ENCODE measurements at regions not wholly inside any gene's neighbourhood (a gene's known extent, or its start where the extent isn't known, plus 50 kb on each side); places are given as distances from the start of the nearest gene placed in this dataset.

DNA sequence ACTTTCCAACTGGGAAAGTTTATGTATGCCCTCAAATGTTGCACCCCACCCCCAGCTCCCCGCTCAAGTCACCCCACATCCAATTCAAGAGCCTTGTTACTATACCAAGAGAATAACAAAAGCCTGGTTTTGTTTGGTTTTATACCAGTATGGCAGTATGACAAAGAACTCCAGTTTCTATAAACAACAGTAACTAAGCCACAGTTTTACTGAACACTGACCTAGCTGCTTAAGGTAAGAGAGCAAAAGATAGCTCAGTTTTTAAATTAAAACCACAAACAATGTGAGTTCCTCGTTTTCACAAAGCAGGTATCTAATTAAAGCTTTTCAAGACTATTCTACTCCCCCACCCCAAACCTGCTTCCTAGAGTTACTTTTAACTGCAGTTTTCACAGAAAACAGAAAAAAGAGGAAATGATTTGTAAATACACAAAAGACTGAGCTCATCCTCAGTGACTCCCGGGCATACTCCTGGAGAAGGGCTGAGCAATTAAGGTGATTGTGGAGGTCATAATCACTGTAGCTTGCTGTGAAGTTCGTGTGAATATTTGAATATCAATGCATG lies 59.3 kb upstream of the LHX8 start:
- TF ChIP-seq, protein P1, sequence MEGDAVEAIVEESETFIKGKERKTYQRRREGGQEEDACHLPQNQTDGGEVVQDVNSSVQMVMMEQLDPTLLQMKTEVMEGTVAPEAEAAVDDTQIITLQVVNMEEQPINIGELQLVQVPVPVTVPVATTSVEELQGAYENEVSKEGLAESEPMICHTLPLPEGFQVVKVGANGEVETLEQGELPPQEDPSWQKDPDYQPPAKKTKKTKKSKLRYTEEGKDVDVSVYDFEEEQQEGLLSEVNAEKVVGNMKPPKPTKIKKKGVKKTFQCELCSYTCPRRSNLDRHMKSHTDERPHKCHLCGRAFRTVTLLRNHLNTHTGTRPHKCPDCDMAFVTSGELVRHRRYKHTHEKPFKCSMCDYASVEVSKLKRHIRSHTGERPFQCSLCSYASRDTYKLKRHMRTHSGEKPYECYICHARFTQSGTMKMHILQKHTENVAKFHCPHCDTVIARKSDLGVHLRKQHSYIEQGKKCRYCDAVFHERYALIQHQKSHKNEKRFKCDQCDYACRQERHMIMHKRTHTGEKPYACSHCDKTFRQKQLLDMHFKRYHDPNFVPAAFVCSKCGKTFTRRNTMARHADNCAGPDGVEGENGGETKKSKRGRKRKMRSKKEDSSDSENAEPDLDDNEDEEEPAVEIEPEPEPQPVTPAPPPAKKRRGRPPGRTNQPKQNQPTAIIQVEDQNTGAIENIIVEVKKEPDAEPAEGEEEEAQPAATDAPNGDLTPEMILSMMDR (IDR thresholded peaks at IDR 0.05; ENCODE audit: low read depth, low read length), result no peak
- DNase-seq (ENCODE audit: extremely low read depth, low read depth), result no peak

DNA sequence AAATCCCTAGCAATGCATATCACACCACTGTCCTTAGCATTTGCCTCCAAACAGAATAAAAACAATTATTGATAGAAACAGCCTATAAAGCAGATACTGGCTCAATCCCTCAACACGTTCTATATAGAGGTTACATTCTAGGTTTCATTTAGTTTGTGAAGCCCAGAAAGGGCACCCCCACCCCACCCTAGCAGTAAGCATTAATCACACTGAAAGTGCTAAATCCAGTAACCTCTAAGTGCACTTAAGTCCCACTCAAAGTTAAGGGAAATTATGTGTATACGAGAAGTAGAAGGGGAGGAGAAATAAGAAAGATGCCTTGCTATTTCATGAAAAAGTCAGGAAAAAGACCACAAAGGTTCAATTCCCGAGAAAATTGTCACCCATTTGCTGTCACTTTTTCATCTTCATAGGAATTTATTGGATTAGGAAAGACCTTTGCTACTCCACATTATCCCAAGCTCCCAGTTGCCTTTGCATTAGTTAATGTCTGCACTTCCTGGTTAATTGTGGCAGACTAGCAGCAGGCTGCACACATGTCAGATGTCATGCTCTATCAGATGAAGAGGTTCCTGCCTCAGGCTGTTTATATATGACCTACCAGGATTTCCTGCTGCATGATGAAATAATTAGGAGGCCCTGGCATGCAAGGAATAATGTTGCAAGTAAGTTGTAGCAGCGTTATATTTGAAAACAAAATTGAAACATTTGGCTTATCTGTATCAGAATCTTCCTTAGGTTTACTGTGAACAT lies 54.5 kb upstream of the LHX8 start:
- no peak for DNase-seq (ENCODE audit: extremely low read depth, low read depth)
- TF ChIP-seq, protein P1 (IDR thresholded peaks at IDR 0.05; ENCODE audit: low read depth, low read length), result no peak

DNA sequence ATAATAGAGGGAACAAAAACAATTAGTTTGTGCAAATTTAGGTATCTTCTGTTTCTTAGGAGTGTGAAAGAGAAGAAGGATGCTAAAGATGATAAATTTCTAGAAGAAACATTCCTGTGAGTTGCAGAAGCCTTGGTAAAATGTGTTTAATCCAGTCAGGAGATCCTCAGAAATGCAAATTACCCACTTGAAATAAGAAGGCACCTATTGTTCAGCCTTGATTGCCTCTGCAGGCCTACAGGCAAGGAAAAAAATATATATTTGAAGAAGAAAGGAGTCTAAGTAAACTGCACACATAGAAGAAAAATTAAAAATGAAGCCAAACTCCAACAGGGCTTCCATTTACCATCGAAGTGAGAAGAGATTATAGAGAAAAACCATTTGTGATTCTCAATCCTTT lies 51.0 kb upstream of the LHX8 start:
- DNase-seq (ENCODE audit: extremely low read depth, low read depth), result no peak
- TF ChIP-seq, protein P1 (IDR thresholded peaks at IDR 0.05; ENCODE audit: low read depth, low read length), result no peak

DNA sequence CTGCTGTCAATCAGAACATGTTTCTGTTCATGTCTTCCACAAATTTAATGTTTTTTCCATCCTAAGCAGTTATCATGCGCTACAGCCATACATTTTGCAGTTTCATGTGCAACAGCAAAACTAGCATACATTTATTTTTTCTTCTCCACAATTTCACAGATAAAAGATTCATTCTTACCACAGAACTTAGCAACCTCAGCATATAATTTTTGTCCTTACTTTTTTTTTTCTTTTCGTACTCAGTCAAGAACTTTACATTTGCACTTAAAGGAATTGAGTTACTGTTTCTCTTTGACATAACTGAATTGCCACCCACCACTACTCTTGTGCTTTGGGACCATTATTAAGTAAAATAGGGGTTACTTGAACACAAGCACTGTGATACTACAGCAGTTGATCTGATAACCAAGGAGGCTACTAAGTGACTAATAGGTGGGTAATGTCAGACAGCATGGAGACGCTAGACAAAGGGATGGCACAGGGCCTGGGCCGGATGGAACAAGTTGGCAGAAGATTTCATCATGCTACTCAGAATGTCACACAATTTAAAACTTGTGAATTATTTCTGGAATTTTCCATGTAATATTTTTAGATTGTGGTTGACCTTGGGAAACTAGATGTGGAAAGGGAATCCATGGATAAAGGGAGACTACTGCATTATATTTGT lies 50.2 kb upstream of the LHX8 start:
- TF ChIP-seq, protein P1 (IDR thresholded peaks at IDR 0.05; ENCODE audit: low read depth, low read length), result no peak
- no peak for DNase-seq (ENCODE audit: extremely low read depth, low read depth)

All from AG09319 (cell line).